Keratinocyte (primary cell): ENCODE measurements at regions not wholly inside any gene's neighbourhood (a gene's known extent, or its start where the extent isn't known, plus 50 kb on each side); places are given as distances from the start of the nearest gene placed in this dataset.
"Not testable (repeated sequence)": the region's sequence is repeated elsewhere in the genome, so short reads cannot be mapped to it uniquely, and the experiment has no call there.

ENCODE experiments used
- DNase-seq: peaks from one replicate; pipeline ENCODE4 v3.0.0-alpha.2; 2011; ENCODE audit warnings: low read depth, missing footprints, low spot score
- FAIRE-seq: peaks from 2 replicates; lab custom pipeline; 2011; peaks lifted over from hg19 to GRCh38; lab: Jason Lieb, UNC
- H2AFZ ChIP-seq: 2 replicates; pipeline ENCODE4 v1.6.0; 2012; ENCODE audit warnings: low read length, control low read depth, inconsistent platforms; ENCODE audit not compliant: control insufficient read depth
- H3K27ac ChIP-seq: 2 replicates; pipeline ENCODE4 v1.5.1; 2011; ENCODE audit warnings: low read length; ENCODE audit not compliant: control insufficient read depth, insufficient read depth
- H3K27me3 ChIP-seq: 3 replicates; pipeline ENCODE4 v1.6.0; 2011; ENCODE audit warnings: low read length; ENCODE audit not compliant: control insufficient read depth, insufficient read depth; ENCODE audit errors: extremely low read depth
- H3K36me3 ChIP-seq, 2 experiments: 2 replicates in 1 of 2; 3 replicates in 1 of 2; pipeline ENCODE4 v1.5.1; 2011; ENCODE audit warnings: low read length in 2 of 2, mild to moderate bottlenecking in 1 of 2; ENCODE audit not compliant: control insufficient read depth in 2 of 2, insufficient read depth in 2 of 2; ENCODE audit errors: extremely low read depth in 1 of 2
- H3K4me1 ChIP-seq: 3 replicates; pipeline ENCODE4 v1.5.1; 2011; ENCODE audit warnings: low read length; ENCODE audit not compliant: control insufficient read depth, insufficient read depth; ENCODE audit errors: extremely low read depth
- H3K4me2 ChIP-seq: 3 replicates; pipeline ENCODE4 v1.6.0; 2011; ENCODE audit warnings: low read depth, low read length; ENCODE audit not compliant: control insufficient read depth, insufficient read depth; ENCODE audit errors: extremely low read depth
- H3K4me3 ChIP-seq, 3 experiments: fragments of 200-600 bp in 1 of 3; sonication (generic) in 1 of 3; 2 replicates in 2 of 3; 3 replicates in 1 of 3; pipeline ENCODE4 v1.5.1; 2011 to 2016; ENCODE audit warnings: low read length in 3 of 3, mild to moderate bottlenecking in 3 of 3, control low read depth in 2 of 3, inconsistent platforms in 1 of 3, low read depth in 1 of 3, mixed read lengths in 1 of 3, mixed run types in 1 of 3, moderate library complexity in 1 of 3; ENCODE audit not compliant: control insufficient read depth in 2 of 3, insufficient read depth in 2 of 3; ENCODE audit errors: extremely low read depth in 1 of 3
- H3K79me2 ChIP-seq: 2 replicates; pipeline ENCODE4 v1.6.0; 2012; ENCODE audit warnings: low read length; ENCODE audit not compliant: control insufficient read depth, insufficient read depth
- H3K9ac ChIP-seq: 3 replicates; pipeline ENCODE4 v1.6.0; 2011; ENCODE audit warnings: low read length; ENCODE audit not compliant: control insufficient read depth, insufficient read depth; ENCODE audit errors: extremely low read depth
- H3K9me1 ChIP-seq: 3 replicates; pipeline ENCODE4 v1.6.0; 2011; ENCODE audit warnings: low read length; ENCODE audit not compliant: control insufficient read depth, insufficient read depth; ENCODE audit errors: extremely low read depth
- H3K9me3 ChIP-seq: 2 replicates; pipeline ENCODE4 v1.5.1; 2012; ENCODE audit warnings: low read depth, low read length; ENCODE audit not compliant: control insufficient read depth
- H4K20me1 ChIP-seq: 3 replicates; pipeline ENCODE4 v1.6.0; 2011; ENCODE audit warnings: low read length; ENCODE audit not compliant: control insufficient read depth, insufficient read depth; ENCODE audit errors: extremely low read depth
- dilution Hi-C: fragments of 300-500 bp; cut with MboI; formaldehyde crosslinking; loops from one replicate; pipeline ENCODE4 v1.7.0; 2020; ENCODE audit warnings: low sequenced_read_pairs; ENCODE audit not compliant: extremely low pct_ligation_motif_present

DNA sequence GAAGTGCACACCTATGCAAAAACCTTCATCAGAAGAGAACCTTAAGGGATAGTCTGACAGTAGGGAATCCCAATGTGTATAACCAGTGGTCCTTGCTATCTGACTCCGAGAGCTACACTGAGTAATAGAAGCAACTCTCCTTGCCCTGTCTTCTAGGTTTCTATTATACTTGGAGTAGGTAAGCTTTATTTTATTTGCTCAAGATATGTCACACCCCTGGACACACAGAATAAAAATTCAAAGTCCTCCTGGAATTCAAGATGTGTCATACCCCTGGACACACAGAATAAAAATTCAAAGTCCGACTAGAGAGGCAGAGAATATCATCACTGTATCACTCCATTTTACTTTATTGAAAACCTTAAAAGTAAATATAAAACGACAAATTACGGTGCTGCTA, 69.5 kb upstream of the NBPF11 start:
- H3K4me3 ChIP-seq, FAIRE-seq, H4K20me1 ChIP-seq, H3K9me3 ChIP-seq, dilution Hi-C loops, H2AFZ ChIP-seq, H3K4me1 ChIP-seq, DNase-seq, H3K9me1 ChIP-seq, H3K4me2 ChIP-seq, H3K27ac ChIP-seq, H3K36me3 ChIP-seq, H3K9ac ChIP-seq, H3K79me2 ChIP-seq, H3K27me3 ChIP-seq: not testable (repeated sequence)

DNA sequence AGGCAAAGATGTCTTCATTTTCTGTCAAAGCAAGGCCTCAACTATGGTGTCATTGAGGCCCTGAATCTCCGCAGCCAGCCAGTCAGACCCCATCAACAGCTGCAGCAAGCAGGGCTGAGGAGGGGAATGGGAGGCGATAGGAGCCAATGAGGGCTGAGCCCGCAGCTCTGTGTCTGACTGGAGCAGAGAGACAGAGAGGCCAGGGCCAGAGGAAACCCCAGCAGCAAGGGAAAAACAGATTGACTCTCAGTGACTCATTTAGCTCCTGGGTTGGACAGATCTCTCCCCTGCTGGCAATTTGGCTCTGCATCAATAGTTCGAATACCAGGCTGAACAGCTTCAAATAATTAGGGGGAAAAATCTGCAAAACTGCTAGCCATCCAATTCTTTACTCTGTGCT, 67.1 kb upstream of the NBPF11 start:
- H3K27ac ChIP-seq, H3K9ac ChIP-seq, H3K9me1 ChIP-seq, H4K20me1 ChIP-seq, H3K4me3 ChIP-seq, DNase-seq, H3K9me3 ChIP-seq, dilution Hi-C loops, H3K27me3 ChIP-seq, H3K36me3 ChIP-seq, FAIRE-seq, H3K4me1 ChIP-seq, H3K4me2 ChIP-seq, H3K79me2 ChIP-seq, H2AFZ ChIP-seq: not testable (repeated sequence)

DNA sequence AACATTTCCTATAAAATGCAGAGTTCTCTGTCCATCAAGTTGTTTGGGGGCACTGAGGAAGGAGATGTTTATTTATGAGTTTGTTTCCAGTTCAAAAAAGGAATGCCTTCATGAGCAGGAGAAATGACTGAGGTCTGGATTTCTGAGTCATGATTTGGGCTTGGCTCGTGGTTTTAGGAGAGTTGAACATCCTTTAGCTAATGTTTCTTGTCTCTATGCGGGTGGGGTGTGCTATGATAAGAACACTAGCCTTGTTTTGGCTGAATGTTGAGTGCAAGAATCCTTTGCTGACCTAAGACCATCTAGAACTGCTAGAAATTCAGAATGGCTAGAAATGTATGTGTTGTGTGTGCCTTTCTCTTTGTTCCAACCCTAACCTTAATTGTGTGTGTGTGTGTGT, 59.1 kb upstream of the NBPF11 start:
- H3K4me2 ChIP-seq, DNase-seq, H3K4me1 ChIP-seq, H3K4me3 ChIP-seq, H3K27me3 ChIP-seq, H3K9me3 ChIP-seq, dilution Hi-C loops, H2AFZ ChIP-seq, H3K9me1 ChIP-seq, H3K79me2 ChIP-seq, H4K20me1 ChIP-seq, H3K27ac ChIP-seq, H3K9ac ChIP-seq, FAIRE-seq, H3K36me3 ChIP-seq: not testable (repeated sequence)

DNA sequence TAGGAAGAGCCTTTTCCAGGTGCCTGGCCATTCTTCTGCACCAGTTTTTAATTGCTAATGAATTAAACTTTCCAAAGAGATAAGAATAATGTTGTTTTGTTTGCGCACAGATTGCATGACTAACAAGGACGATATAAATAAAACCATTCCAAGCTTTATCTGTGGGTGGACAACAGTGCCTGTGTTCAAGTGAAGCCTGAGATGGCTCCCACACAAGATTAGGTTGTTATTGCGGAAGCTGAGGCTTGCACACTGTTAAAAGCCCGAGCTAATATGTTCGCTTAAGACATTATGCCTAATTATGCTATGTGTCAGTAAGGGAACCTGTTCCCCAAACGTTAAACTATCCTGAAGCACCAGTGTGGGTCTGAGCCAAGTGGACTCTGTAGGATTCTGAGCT, 58.5 kb upstream of the NBPF11 start:
- H3K36me3 ChIP-seq, H3K4me3 ChIP-seq, H3K9ac ChIP-seq, H3K79me2 ChIP-seq, H3K4me2 ChIP-seq, FAIRE-seq, DNase-seq, H3K27ac ChIP-seq, dilution Hi-C loops, H3K4me1 ChIP-seq, H3K27me3 ChIP-seq, H2AFZ ChIP-seq, H3K9me3 ChIP-seq, H3K9me1 ChIP-seq, H4K20me1 ChIP-seq: not testable (repeated sequence)

DNA sequence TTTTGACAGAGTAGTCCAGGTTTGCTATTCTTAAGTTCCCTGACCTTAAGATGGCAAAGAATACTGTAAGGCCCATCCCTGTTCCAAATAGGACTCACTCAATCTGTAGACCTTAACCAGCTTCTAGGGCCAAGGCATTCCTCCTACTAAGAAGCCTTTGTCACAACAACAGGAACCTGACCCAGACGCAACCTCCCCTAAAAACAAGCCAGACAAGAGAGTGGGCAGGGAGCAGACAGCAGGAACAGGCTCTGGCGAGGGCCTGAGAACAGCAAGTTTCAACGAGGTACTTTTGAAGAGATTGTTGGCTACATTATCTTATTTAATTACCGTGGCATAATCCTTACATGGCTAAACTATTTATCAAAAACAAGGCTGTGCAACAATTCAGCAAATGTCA, 58.1 kb upstream of the NBPF11 start:
- dilution Hi-C loops, H3K4me1 ChIP-seq: not testable (repeated sequence)

More for the DNA sequence above, 58.1 kb upstream of the NBPF11 start:
- not testable (repeated sequence) for H3K9me3 ChIP-seq, H3K9ac ChIP-seq, H3K4me3 ChIP-seq, FAIRE-seq, H3K79me2 ChIP-seq, H4K20me1 ChIP-seq, H3K9me1 ChIP-seq, H3K4me2 ChIP-seq, H3K27me3 ChIP-seq, H3K27ac ChIP-seq, H2AFZ ChIP-seq, DNase-seq, H3K36me3 ChIP-seq
